ENCODE measurements at regions not wholly inside any gene's neighbourhood (a gene's known extent, or its start where the extent isn't known, plus 50 kb on each side); places are given as distances from the start of the nearest gene placed in this dataset.

- BruUV-seq (replicated peaks) = no TSS peak
These were observed 733.0 kb downstream of the RPS29 start for GRCh38 chr14:48853159-48853558.

GRCh38 chr14:48849741-48850322 lies 736.3 kb downstream of the RPS29 start:
- CTCF ChIA-PET = no interaction called here
- no peak for TF ChIP-seq CTCF (conservative IDR thresholded peaks at IDR 0.05; ENCODE audit: low read depth, low read length)
- no peak for TF ChIP-seq EZH2 (IDR thresholded peaks at IDR 0.05; ENCODE audit: borderline replicate concordance, low read depth, low read length, poor library complexity, severe bottlenecking)

More at GRCh38 chr14:48853159-48853558, 733.0 kb downstream of the RPS29 start:
- H3K27ac ChIP-seq (ENCODE audit: low read depth, low read length, poor library complexity, severe bottlenecking) = no peak overlapping the region
- ChIA-PET CTCF (no interaction called here), POLR2A (ENCODE audit: low non-redundant PET) (no interaction called here)
- intact Hi-C loops (cut with micrococcal nuclease; ENCODE audit: unreplicated experiment) = no loop called here
- no peaks in the 10 kb centered on the region for H3K36me3 ChIP-seq (ENCODE audit: insufficient read depth, low read length, poor library complexity, severe bottlenecking)
- H3K27me3 ChIP-seq (replicated peaks; ENCODE audit: insufficient read depth, low read depth, low read length, poor library complexity) = no peaks in the 10 kb centered on the region
- H3K9me3 ChIP-seq (ENCODE audit: low read depth, low read length, poor library complexity, severe bottlenecking) = no peaks in the 10 kb centered on the region
- DNase-seq (ENCODE audit: low spot score) = no peak
- no peak overlapping the region for H3K4me3 ChIP-seq (ENCODE audit: low read depth, low read length, poor library complexity, severe bottlenecking)
- TF ChIP-seq EZH2 (IDR thresholded peaks at IDR 0.05; ENCODE audit: borderline replicate concordance, low read depth, low read length, poor library complexity, severe bottlenecking) (no peak), CTCF (conservative IDR thresholded peaks at IDR 0.05; ENCODE audit: low read depth, low read length) (no peak)
- no peaks in the 10 kb centered on the region for H3K4me1 ChIP-seq (ENCODE audit: insufficient read depth, low read length, poor library complexity, severe bottlenecking)

GRCh38 chr14:48842785-48843184 lies 743.4 kb downstream of the RPS29 start:
- H3K36me3 ChIP-seq (ENCODE audit: insufficient read depth, low read length, poor library complexity, severe bottlenecking) = no peaks in the 10 kb centered on the region
- POLR2A ChIA-PET (ENCODE audit: low non-redundant PET) = no interaction called here
- H3K4me1 ChIP-seq (ENCODE audit: insufficient read depth, low read length, poor library complexity, severe bottlenecking) = no peaks in the 10 kb centered on the region
- H3K27me3 ChIP-seq (replicated peaks; ENCODE audit: insufficient read depth, low read depth, low read length, poor library complexity) = no peaks in the 10 kb centered on the region
- intact Hi-C loops (cut with micrococcal nuclease; ENCODE audit: unreplicated experiment) = no loop called here
- no TSS peak for BruUV-seq (replicated peaks)
- TF ChIP-seq CTCF (conservative IDR thresholded peaks at IDR 0.05; ENCODE audit: low read depth, low read length) (no peak), EZH2 (IDR thresholded peaks at IDR 0.05; ENCODE audit: borderline replicate concordance, low read depth, low read length, poor library complexity, severe bottlenecking) (no peak)
- no peak for DNase-seq (ENCODE audit: low spot score)
- H3K27ac ChIP-seq (ENCODE audit: low read depth, low read length, poor library complexity, severe bottlenecking) = no peak overlapping the region
- H3K9me3 ChIP-seq (ENCODE audit: low read depth, low read length, poor library complexity, severe bottlenecking) = no peaks in the 10 kb centered on the region
- CTCF ChIA-PET = no interaction called here
- no peak overlapping the region for H3K4me3 ChIP-seq (ENCODE audit: low read depth, low read length, poor library complexity, severe bottlenecking)

More at GRCh38 chr14:48849741-48850322, 736.3 kb downstream of the RPS29 start:
- POLR2A ChIA-PET (ENCODE audit: low non-redundant PET) = no interaction called here
- Histone ChIP-seq H3K9me3 (ENCODE audit: low read depth, low read length, poor library complexity, severe bottlenecking) (no peaks in the 10 kb centered on the region), H3K36me3 (ENCODE audit: insufficient read depth, low read length, poor library complexity, severe bottlenecking) (no peaks in the 10 kb centered on the region), H3K4me3 (ENCODE audit: low read depth, low read length, poor library complexity, severe bottlenecking) (no peak overlapping the region), H3K27ac (ENCODE audit: low read depth, low read length, poor library complexity, severe bottlenecking) (no peak overlapping the region), H3K27me3 (replicated peaks; ENCODE audit: insufficient read depth, low read depth, low read length, poor library complexity) (no peaks in the 10 kb centered on the region), H3K4me1 (ENCODE audit: insufficient read depth, low read length, poor library complexity, severe bottlenecking) (no peaks in the 10 kb centered on the region)
- BruUV-seq (replicated peaks) = no TSS peak
- intact Hi-C loops (cut with micrococcal nuclease; ENCODE audit: unreplicated experiment) = no loop called here
- DNase-seq (ENCODE audit: low spot score) = peak; percentile 4
